ENCODE measurements at regions not wholly inside any gene's neighbourhood (a gene's known extent, or its start where the extent isn't known, plus 50 kb on each side); places are given as distances from the start of the nearest gene placed in this dataset.
"Not testable (repeated sequence)": the region's sequence is repeated elsewhere in the genome, so short reads cannot be mapped to it uniquely, and the experiment has no call there.

DNA sequence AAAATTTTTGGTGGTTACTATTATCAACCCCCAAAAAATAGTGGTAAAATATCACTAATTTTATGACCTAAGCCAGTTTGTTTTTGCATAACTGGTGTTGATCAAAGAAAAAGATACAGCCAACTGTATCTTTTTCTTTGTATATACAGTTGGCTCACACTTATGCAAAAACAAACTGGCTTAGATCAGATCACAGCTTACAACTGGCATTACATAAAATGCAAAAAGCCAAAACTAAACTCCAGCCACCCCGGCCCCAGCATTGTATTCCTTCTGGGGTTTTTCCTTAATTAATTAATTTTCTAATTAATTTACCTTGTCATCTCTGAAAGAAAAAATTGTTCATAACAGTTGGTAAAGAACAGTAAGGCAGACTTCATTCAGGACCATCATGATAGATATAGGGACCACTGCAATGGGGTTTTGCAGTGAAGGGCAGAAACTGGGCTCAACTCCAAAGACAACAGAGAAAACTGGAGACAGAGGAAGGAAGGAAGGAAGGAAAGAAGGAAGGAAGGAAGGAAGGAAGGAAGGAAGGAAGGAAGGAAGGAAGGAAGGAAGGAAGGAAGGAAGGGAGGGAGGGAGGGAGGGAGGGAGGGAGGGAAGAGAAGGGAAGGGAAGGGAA is 202.1 kb downstream of the HNRNPD start:
- DNase-seq = no peak

DNA sequence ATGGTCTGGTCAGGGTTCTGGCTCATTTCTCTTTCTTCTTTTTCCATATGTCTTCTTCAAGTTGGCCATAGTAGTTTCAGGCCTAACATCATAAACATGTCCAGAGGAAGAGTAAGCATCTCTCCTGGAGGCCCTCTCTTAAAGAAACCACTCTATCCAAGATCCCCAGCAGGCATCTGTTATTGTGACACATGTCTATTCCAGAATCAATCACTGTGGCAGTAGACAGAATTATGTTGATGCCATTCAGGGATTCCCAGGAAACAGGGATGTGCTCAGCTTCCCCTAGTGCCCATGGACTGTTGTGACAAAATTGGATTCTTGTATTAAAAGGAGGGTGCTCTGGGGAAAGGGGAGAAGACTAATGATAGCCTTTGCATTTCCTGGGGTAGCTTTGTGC is 224.0 kb downstream of the HNRNPD start:
- no peak for DNase-seq

DNA sequence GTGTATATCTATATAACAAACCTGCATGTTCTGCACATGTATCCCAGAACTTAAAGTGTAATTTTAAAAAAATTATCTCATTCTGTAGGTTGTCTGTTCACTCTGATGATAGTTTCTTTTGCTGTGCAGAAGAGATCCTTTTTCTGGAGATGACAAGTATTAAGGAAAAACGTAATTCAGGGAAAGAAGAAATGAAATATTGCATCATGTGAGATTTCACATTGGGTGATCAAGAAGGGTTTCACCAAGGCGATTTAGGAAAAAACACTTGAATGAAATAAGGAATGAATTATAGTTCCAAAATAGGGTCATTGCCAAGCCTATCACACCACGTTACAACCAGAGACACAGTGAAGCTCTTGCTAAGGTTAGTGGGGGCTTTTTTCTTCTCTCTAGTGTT is 227.9 kb downstream of the HNRNPD start:
- DNase-seq = no peak

DNA sequence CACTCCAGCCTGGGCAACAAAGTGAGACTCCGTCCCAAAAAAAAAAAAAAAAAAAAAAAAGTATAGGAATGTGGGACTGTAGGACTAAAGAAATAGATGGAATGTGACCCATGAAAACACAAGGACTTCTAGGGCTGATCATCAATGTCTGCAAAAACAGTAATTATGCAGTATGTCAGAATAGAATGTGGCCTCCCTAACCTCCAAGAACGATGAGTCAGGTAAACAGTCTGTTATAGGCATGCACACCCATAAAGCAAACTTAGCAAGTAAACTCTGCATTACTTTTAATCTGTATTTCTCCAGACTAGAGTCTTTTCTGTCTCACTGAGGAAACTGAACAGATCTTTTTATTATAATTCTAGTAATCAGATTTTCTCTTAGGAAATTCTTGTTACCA is 233.4 kb downstream of the HNRNPD start:
- no peak for DNase-seq

DNA sequence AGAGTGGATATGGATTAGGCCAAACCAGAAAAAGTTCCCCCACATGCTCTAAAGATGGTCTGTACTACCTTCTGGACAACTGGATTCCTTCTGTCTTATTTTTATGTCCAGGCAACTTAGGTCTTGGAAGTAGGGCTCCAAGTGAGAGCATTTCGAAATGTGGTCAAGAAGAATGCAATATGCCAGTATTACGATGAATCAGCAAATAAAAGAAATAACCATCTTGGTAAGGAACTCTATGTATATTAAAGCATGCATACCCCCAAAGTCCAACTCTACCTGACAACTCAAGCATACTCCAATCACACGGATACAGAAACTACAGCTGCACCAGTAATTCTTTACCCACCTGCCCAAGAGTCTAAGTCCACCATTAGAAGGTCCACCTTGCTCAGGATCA is 234.5 kb downstream of the HNRNPD start:
- no peak for DNase-seq

DNA sequence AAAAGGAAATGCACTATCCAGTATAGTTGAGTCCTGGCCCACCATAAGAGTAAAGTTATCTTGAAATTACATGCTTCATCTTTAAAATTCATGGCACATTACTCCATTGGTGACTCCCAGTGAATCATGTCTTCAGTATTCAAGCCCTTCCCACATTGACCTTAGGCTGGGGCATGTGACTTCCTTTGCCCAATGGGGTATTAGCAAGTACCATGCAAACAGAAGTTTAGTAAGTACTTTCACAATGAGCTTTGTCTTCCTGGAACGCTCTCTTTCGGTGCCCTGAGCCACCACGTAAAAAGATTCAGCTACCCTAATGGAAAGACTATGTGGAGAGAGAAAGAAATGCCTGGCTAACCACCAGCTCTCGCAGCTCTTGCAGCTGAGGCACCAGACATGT is 235.4 kb downstream of the HNRNPD start:
- DNase-seq = no peak

DNA sequence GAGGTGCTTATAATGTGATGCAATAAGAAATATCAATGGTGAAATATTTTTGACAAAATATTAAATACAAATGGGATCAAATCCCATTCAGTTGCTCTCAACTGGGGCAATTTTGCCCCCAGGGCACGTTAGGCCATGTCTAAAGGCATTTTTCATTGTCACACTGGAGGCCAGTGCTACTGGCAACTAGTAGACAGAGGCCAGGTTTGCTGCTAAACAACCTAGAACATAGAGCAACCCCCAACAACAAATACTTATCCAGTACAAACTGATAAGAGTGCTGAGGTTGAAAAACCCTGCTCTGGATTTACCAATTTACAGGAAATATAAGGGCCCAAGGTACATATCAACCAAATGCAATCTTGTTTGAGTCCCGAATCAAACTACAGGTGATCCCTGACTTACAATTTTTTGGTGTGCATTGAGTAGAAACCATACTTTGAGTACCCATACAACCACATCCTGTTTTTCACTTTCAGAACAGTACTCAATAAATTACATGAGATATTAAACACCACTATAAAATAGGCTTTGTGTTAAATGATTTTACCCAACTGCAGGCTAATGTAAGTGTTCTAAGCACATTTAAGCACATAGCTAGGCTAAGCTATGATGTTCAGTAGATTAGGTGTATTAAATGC is 237.5 kb downstream of the HNRNPD start:
- no peak for DNase-seq

DNA sequence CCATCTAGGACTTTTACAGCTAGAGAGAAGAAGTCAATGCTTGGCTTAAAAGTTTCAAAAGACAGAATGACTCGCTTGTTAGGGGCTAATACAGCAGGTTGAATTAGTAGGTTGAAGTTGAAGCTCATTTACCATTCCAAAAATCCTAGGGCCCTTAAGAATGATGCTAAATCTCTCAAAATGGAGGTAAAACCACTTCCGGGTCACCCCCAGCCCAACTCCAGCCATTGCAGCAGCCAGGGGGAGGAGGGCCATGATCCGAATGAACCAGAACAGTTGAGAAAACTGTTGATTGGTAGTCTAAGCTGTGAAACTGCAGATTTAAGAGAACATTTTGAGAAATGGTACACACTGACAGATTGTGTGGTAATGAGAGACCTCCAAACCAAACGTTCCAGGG is 245.4 kb downstream of the HNRNPD start:
- DNase-seq = no peak

DNA sequence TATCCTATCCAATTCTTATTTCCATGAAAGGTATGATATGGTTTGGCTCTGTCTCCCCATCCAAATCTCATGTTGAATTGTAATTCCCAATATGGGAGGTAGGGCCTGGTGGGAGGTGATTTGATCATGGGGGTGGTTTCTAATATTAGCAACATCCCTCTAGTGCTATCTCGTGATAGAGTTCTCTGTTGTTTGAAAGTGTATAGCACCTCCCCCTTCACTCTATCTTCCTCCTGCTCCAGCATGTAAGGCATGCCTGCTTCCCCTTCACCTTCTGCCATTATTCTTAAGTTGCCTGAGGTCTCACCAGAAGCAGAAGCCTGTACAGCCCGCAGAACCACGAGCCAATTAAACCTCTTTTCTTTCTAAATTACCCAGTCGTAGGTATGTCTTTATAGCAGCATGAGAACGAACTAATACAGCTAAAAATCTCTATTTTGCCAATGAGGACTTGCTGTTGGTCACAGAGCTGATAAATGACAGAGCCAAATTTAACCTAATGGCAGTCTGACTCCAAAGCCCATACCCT is 247.2 kb downstream of the HNRNPD start:
- DNase-seq = no peak

DNA sequence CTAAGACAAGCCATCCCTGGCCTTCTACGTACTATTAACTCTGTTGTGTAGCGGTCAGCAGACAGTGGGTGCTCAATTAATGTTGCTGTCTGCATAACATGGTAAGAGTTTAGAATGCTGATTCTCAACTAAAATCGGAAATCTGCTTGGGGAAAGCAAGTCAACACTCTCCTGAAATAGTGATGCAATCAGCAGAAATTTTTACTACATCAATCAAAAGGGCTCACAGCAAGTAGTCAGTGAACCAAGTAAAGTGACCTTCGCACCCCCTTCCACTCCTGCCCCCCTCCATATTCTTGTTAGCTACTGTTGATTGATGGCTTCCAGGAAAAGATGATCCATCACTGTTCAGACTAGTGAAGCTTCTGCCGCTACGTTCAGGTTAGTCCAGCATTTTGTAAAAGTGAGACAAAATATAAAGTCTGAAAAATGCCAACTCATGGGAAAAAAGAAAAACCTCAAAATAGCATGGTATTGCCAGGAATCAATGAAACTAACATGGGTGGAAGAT is 247.9 kb downstream of the HNRNPD start:
- DNase-seq = no peak

DNA sequence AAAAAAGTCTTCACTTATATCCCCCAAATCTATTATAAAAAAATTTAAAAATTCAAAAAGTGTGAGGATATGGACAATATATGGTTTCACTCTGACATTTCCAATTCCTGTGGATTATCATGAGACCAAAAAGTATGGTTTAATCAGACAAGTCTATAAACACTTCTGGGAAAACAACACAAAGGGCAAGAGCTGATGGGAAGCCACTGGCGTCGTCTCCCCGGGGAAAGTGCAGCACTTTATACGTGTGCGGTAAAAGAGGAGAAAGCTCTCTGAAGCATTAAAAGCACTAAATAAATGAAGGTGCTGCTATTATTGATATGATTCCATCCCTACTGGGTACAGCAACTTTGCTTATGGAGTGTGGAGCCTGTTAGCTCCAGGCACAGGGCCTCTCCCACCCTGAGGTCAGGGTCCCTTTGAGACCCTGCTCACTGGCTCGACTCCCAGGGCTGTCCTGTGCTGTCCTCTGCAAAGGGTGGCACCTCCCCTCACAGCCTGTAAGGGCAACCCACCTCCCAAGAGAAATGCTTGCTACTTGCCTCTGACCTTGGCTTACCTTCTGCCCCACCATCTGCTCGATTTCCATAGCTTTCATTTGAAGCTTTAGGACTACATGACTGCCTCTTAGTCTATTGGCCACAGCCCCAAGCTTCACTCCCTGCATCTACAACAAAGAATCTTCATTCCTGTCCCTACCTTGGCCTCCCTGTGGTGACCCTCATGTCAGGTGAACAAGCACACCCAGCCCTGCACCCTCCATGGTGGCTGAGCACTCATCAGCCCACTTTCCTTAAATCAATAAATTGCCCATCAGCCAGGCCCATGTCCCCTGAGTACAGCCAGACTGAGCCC is 248.6 kb downstream of the HNRNPD start:
- DNase-seq = no peak

DNA sequence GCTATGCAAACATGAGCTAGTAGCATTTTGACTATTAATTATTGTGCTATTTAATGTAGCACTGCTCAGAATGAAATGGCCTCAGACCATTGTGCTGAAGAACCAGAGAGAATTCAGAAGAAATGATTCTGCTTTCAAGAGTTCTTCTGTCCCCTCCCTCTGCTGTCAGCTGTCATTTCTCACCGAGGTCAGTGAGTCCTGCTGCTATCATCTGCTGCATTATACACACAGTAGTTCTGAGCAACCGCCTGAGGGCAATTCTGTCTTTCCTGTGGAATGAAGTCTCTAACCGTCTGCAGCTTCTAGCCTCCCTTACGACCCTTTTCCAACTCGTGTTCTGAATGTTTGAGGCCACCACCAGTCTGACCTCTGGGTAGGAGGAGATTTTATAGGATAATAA is 249.4 kb downstream of the HNRNPD start:
- DNase-seq = no peak

DNA sequence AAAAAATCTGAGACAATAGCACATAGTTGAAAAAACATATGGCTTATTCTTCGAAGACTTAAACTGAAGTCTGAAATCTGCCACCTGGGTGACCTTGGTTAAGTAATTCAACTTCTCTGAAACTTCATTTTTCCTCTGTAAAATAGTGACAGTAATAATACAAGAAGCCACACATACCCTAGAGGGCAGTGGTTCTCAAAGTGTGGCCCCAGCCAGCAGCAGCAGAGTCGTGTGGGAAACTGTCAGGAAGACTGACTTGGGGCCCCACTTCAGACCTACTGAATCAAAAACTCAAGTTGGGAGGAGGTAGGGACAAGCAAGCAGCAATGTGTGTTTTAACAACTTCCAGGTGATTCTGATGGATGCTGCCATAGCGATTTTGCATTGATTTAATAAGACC is 249.9 kb downstream of the HNRNPD start:
- no peak for DNase-seq

DNA sequence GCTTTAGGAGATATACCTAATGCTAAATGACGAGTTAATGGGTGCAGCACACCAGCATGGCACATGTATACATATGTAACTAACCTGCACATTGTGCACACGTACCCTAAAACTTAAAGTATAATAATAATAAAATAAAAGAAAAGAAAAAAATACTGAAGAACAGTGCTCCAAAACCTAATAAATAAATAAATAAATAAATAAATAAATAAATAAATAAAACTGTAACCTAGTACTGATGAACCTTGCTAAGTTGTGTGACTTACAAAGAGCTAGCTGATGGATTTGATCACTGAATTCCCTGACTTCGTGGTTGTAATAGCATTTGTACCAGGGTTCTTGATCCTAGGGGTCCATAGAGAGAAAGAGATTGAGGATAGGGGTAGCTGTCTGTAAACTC is 258.6 kb downstream of the HNRNPD start:
- DNase-seq = not testable (repeated sequence)

DNA sequence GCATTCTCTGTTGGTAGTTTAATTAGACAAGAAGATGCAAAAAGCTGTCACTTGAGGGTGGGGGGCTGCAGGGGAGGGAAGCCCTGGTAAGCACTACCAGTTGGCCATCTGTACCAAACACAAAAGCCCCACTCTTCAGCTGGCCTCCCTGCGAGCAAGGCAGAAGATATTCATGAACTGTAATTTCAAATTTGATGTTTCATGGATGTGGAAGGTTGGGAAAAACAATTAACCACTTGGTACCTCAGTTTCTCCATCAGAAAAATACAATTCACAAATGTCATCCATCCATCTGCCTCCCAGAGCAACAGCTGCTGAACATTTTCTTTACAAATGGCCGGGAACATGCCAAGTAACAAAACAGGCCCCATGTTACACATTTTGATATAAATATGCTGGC is 265.3 kb downstream of the HNRNPD start:
- no peak for DNase-seq

DNA sequence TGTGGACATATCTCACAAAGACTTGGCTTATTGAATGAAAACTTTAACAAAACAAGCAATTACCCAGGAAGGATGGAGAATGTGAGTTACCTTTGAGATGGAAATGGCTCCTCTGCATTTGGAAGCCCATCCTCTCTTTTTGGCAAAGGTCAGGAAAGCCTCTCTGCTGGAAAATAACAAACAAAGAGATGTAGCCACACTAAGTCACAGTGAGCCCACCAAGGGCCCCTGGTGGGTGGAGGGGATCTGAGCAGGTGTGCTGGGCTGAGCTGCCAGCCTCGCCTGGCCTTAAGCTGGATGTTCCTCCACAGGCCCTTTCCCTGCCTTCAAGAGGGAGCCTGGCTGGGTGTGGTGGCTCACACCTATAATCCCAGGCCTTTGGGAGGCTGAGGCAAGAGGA is 269.2 kb downstream of the HNRNPD start:
- DNase-seq = no peak

DNA sequence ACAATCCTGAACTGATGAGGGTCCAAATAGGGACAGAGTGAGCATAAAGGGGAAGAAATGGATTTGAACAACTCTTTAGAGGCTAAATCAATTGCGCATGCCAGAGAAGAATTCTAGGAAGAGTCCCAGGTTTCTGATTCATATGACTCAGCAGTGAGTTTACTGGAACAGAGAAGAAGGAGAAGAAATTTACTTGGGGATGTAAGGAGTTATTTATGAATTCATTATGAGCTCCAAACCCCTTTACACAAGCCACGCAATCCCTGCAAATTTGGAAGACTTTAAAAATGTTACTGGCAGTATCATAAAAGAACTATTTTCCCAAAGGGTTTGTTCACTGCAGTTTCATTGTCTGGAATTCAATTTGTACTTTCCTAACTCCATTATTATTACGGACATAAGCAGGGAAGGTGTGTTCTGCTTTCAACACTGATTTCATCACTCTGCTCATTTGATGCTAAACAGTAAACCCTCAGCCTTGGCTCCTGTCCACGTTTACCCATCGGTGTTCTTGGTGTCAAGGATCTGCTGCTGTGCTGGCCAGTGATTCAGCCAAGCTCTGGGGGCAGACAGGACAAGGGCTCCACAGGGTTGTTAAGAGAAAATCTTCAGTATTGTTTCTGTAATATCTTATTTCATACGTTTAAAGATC is 273.7 kb downstream of the HNRNPD start:
- no peak for DNase-seq

DNA sequence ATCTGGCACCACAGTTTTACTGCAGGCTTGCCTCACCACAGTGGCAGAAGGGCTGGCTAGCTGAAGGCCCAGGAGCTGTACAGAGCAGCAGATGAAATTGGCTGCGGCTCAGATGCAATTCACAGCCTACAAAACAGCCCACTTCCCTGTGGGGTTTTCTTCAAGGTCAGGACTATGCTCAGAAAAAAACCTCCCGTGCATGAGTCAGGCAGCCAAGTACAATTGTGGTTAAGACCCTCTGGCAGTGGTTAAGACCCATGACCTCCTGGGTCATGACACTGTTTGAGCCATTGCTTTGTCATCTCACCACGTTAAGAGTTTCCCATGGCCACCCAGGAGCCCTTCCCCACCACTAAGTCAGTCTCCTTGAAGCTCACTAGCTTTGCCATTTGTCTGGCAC is 276.3 kb downstream of the HNRNPD start:
- DNase-seq = no peak

DNA sequence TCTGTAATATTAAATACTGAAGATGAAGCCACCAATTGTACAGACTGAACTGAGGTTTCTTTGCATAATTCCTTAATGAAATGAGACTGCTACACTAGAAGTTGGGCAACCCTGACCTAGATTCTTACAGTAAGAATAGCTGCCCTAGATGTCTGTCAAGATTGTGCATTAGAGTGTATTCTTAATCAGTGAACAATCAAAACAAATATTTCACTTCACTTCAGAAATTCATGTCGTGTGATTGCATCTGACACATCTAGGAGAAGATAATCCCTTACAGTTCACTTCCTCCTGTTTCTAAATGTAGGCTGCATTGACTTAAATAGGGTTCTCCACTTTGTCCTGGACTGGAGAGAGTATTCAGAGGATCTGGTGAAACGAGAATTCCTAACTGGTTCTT is 283.1 kb downstream of the HNRNPD start:
- no peak for DNase-seq

DNA sequence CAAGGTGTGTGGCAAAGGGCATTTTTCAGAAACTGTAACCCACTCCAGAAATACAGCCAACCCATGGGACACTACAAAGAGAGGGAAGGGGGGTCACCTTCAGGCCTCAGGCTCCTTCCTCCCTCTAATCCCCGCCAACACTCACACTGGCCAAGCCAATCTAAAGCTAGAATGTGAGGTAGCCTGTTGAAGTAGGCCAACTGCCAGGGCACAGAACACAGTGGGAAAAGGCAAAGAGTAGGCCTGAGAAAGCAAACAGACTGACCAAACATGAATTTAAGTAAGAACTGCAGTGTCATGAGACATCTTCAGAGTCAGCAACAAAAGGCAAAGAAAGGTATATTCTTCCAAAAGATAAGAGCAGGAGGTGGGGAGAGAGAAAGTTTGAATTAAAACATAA is 289.0 kb downstream of the HNRNPD start:
- no peak for DNase-seq

DNA sequence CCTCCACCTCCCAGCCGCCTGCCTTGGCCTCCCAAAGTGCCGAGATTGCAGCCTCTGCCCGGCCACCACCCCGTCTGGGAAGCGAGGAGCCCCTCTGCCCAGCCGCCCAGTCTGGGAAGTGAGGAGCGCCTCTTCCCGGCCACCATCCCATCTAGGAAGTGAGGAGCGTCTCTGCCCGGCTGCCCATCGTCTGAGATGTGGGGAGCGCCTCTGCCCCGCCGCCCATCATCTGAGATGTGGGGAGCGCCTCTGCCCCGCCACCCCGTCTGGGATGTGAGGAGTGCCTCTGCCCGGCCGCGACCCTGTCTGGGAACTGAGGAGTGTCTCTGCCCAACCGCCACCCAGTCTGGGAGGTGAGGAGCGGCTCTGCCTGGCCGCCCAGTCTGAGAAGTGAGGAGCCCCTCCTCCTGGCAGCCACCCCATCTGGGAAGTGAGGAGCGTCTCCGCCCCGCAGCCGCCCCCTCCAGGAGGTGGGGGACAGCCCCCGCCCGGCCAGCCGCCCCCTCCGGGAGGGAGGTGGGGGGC is 296.3 kb downstream of the HNRNPD start:
- DNase-seq = not testable (repeated sequence)

DNA sequence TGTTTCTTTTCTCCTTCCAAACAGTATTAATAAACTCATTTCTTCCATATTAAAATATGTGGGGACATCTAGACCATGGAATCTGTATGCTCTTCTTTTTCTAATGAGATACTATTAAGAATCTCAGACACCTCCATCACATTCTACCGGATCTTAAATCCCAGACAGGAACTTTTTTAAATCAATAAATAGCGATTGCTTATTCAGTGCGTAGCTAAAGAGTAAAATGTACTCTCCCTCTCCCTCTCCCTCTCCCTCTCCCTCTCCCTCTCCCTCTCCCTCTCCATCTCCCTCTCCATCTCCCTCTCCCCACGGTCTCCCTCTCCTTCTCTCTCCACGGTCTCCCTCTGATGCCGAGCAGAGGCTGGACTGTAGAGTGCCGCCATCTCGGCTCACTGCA is 297.0 kb downstream of the HNRNPD start:
- DNase-seq = no peak

DNA sequence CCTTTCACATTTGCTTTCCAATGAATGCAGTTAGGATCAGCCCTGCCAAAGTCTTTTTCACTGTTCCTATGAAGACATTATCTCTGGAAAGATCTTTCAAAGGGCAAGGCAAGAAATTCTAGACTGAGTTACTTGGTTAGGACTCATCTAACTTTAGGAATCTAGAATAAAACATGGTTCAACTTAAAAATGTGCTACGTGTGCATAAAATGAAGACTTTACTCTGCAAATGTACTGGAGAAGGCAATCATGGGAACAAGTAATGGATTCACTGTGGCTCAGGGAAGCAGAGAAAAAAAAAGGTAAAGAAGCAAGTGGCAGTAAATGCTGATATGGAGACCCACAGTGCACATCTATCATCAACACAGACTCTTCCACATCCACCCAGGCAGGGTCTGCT is 297.4 kb downstream of the HNRNPD start:
- DNase-seq = no peak

Measured in midbrain (tissue), 1 donor.